ENCODE measurements at regions not wholly inside any gene's neighbourhood (a gene's known extent, or its start where the extent isn't known, plus 50 kb on each side); places are given as distances from the start of the nearest gene placed in this dataset.

DNA sequence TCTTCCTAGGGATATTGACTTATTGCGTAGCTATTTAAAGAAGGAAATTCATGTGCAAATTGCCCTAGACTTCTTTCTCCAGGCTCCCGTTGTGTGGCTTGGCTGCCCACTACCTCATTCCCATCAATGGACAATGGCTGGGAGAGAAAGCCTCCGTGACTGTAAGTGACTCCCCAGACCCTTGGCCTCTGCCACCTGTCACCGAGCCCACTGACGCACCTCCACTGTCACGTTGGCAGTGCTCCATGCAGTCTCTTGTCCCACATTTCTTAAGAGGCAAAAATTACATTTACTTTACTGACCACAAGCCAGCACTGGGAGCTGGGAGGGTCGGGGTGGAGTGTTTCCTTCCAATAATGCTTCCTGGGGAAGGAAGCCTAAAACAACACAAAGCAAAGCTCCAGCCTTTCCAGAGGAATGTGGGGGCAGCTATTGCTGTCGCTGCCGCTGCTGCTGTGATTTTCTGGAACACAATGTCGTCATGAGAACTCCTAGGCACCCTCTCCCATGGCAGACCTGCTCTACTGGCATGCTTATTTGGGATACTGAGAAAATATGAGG is 89.7 kb upstream of the STEAP1B start:
- H3K9me3 Mint-ChIP-seq, result no peaks in the 10 kb centered on the region
- H3K27me3 ChIP-seq (ENCODE audit: control insufficient read depth, insufficient read depth, low read length), result no peaks in the 10 kb centered on the region
- intact Hi-C loops (cut with micrococcal nuclease), result no loop called here
- ATAC-seq, result no peak
- 84% methylated on average over 10 of the region's 10 CpGs for WGBS (ENCODE audit: insufficient coverage)
- no peak overlapping the region for H3K27ac Mint-ChIP-seq
- H3K36me3 Mint-ChIP-seq, result no peaks in the 10 kb centered on the region
- H3K9me3 ChIP-seq (ENCODE audit: control insufficient read depth, insufficient read depth, low read length), result no peaks in the 10 kb centered on the region
- H3K27me3 Mint-ChIP-seq (ENCODE audit: low read depth in 2 of 2), result peaks cover 0 to 9% of the 10 kb centered on the region in 2 donors
- peaks cover 5% of the 10 kb centered on the region for H3K4me1 ChIP-seq (ENCODE audit: control insufficient read depth, insufficient read depth, low read length)
- H3K4me3 ChIP-seq (ENCODE audit: low read length), result no peak overlapping the region
- no peaks in the 10 kb centered on the region for H3K36me3 ChIP-seq (ENCODE audit: control insufficient read depth, insufficient read depth, low read length)
- no peak overlapping the region for H3K27ac ChIP-seq (ENCODE audit: low read length)
- no peak overlapping the region for H3K4me3 Mint-ChIP-seq
- no peak for DNase-seq
- peaks cover 9 to 19% of the 10 kb centered on the region in 2 donors for H3K4me1 Mint-ChIP-seq
- TF ChIP-seq, protein P1, sequence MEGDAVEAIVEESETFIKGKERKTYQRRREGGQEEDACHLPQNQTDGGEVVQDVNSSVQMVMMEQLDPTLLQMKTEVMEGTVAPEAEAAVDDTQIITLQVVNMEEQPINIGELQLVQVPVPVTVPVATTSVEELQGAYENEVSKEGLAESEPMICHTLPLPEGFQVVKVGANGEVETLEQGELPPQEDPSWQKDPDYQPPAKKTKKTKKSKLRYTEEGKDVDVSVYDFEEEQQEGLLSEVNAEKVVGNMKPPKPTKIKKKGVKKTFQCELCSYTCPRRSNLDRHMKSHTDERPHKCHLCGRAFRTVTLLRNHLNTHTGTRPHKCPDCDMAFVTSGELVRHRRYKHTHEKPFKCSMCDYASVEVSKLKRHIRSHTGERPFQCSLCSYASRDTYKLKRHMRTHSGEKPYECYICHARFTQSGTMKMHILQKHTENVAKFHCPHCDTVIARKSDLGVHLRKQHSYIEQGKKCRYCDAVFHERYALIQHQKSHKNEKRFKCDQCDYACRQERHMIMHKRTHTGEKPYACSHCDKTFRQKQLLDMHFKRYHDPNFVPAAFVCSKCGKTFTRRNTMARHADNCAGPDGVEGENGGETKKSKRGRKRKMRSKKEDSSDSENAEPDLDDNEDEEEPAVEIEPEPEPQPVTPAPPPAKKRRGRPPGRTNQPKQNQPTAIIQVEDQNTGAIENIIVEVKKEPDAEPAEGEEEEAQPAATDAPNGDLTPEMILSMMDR (IDR thresholded peaks at IDR 0.05), result no peak

- H3K4me3 ChIP-seq (ENCODE audit: low read length), result no peak overlapping the region
- Mint-ChIP-seq H3K4me1 (peaks cover 9 to 19% of the 10 kb centered on the region in 2 donors), H3K4me3 (no peak overlapping the region), H3K9me3 (no peaks in the 10 kb centered on the region), H3K27ac (no peak overlapping the region), H3K27me3 (ENCODE audit: low read depth in 2 of 2) (peaks cover 0 to 10% of the 10 kb centered on the region in 2 donors), H3K36me3 (no peaks in the 10 kb centered on the region)
- intact Hi-C loops (cut with micrococcal nuclease), result no loop called here
- H3K4me1 ChIP-seq (ENCODE audit: control insufficient read depth, insufficient read depth, low read length), result peaks cover 5% of the 10 kb centered on the region
- TF ChIP-seq, protein P1 (IDR thresholded peaks at IDR 0.05), result no peak
- 88% methylated on average over 2 of the region's 2 CpGs for WGBS (ENCODE audit: insufficient coverage)
- DNase-seq, result no peak
- no peak for ATAC-seq
- H3K27ac ChIP-seq (ENCODE audit: low read length), result no peak overlapping the region
- H3K9me3 ChIP-seq (ENCODE audit: control insufficient read depth, insufficient read depth, low read length), result no peaks in the 10 kb centered on the region
- no peaks in the 10 kb centered on the region for H3K27me3 ChIP-seq (ENCODE audit: control insufficient read depth, insufficient read depth, low read length)
- H3K36me3 ChIP-seq (ENCODE audit: control insufficient read depth, insufficient read depth, low read length), result no peaks in the 10 kb centered on the region
These were observed 88.4 kb upstream of the STEAP1B start for GRCh38 chr7:22588351-22588750.

DNA sequence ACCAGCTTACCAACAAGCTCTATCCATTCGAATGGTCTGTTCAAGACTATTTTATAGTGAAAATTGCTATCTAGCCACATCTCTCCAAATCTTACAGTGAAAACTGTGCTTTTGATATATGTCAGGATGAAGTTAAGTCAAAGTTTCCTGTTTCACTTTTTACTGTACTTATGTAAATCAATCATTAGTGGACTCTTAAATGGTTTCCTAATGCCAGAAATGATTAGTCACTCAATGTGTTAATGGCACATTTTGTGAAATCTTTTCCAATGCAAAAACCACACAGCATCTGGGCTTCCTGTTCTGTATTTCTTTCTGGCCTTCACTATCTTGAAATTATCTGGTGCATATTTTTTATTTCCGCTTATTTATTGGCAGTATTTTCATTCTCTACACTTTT is 87.3 kb upstream of the STEAP1B start:
- peaks cover 0 to 7% of the 10 kb centered on the region in 2 donors for H3K27me3 Mint-ChIP-seq (ENCODE audit: low read depth in 2 of 2)
- Histone ChIP-seq H3K27ac (ENCODE audit: low read length) (no peak overlapping the region), H3K27me3 (ENCODE audit: control insufficient read depth, insufficient read depth, low read length) (no peaks in the 10 kb centered on the region), H3K9me3 (ENCODE audit: control insufficient read depth, insufficient read depth, low read length) (no peaks in the 10 kb centered on the region), H3K36me3 (ENCODE audit: control insufficient read depth, insufficient read depth, low read length) (no peaks in the 10 kb centered on the region), H3K4me3 (ENCODE audit: low read length) (no peak overlapping the region), H3K4me1 (ENCODE audit: control insufficient read depth, insufficient read depth, low read length) (peaks cover 5% of the 10 kb centered on the region)
- ATAC-seq, result no peak
- intact Hi-C loops (cut with micrococcal nuclease), result no loop called here
- H3K4me1 Mint-ChIP-seq, result peaks cover 9 to 19% of the 10 kb centered on the region in 2 donors
- peak overlapping the region; percentile 33 for H3K4me3 Mint-ChIP-seq
- H3K27ac Mint-ChIP-seq, result peak overlapping the region in 1 of 2 donors; percentile 21
- no peaks in the 10 kb centered on the region for H3K36me3 Mint-ChIP-seq
- WGBS (ENCODE audit: insufficient coverage), result 0% methylated on average over 1 of the region's 2 CpGs
- TF ChIP-seq, protein P1 (IDR thresholded peaks at IDR 0.05), result no peak
- no peak for DNase-seq
- no peaks in the 10 kb centered on the region for H3K9me3 Mint-ChIP-seq

DNA sequence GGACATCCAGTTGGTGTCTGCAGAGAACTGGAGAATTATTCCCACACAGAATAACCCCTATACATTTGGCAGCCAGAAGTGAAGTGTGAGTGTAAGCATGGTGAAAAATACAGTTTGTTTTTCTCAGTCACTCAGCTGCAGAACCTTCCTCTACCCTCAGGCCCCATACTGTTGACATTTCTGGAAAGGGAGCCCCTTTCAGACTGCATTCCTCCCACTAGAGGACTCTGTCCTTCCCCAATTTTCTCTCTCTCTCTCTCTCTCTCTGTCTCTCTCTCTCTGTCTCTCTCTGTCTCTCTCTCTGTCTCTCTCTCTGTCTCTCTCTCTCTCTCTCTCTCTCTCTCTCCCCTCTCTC is 86.8 kb upstream of the STEAP1B start:
- no peak for DNase-seq
- no peaks in the 10 kb centered on the region for H3K9me3 ChIP-seq (ENCODE audit: control insufficient read depth, insufficient read depth, low read length)
- H3K27me3 ChIP-seq (ENCODE audit: control insufficient read depth, insufficient read depth, low read length), result no peaks in the 10 kb centered on the region
- Mint-ChIP-seq H3K27ac (peak overlapping the region in 1 of 2 donors; percentile 21), H3K27me3 (ENCODE audit: low read depth in 2 of 2) (peaks cover 0 to 6% of the 10 kb centered on the region in 2 donors), H3K4me1 (peaks cover 9 to 19% of the 10 kb centered on the region in 2 donors), H3K9me3 (no peaks in the 10 kb centered on the region), H3K4me3 (no peak overlapping the region), H3K36me3 (no peaks in the 10 kb centered on the region)
- peaks cover 5% of the 10 kb centered on the region for H3K4me1 ChIP-seq (ENCODE audit: control insufficient read depth, insufficient read depth, low read length)
- ATAC-seq, result no peak
- H3K27ac ChIP-seq (ENCODE audit: low read length), result no peak overlapping the region
- no peaks in the 10 kb centered on the region for H3K36me3 ChIP-seq (ENCODE audit: control insufficient read depth, insufficient read depth, low read length)
- no peak overlapping the region for H3K4me3 ChIP-seq (ENCODE audit: low read length)
- TF ChIP-seq, protein P1 (IDR thresholded peaks at IDR 0.05), result no peak
- intact Hi-C loops (cut with micrococcal nuclease), result no loop called here
